KMS-11 (cell line): ENCODE measurements at regions not wholly inside any gene's neighbourhood (a gene's known extent, or its start where the extent isn't known, plus 50 kb on each side); places are given as distances from the start of the nearest gene placed in this dataset.

Source experiments
- H2AFZ ChIP-seq: fragments of 200-600 bp; sonication (generic); 2 replicates; pipeline ENCODE4 v1.6.1; 2016; ENCODE audit warnings: antibody characterized with exemption, mixed run types, low read depth
- H3K27ac ChIP-seq: fragments of 200-600 bp; sonication (generic); 2 replicates; pipeline ENCODE4 v1.6.1; 2016; ENCODE audit warnings: mild to moderate bottlenecking, mixed run types
- H3K27me3 ChIP-seq: fragments of 200-600 bp; sonication (generic); 2 replicates; pipeline ENCODE4 v1.6.1; 2017; ENCODE audit warnings: mild to moderate bottlenecking, low read depth, mixed run types, moderate library complexity; ENCODE audit not compliant: insufficient read depth
- H3K36me3 ChIP-seq: fragments of 200-600 bp; sonication (generic); 2 replicates; pipeline ENCODE4 v1.6.1; 2017; ENCODE audit warnings: mild to moderate bottlenecking, mixed run types; ENCODE audit not compliant: insufficient read depth
- H3K4me1 ChIP-seq: fragments of 200-600 bp; sonication (generic); 2 replicates; pipeline ENCODE4 v1.6.1; 2016; ENCODE audit warnings: mild to moderate bottlenecking, low read depth, mixed run types; ENCODE audit not compliant: poor library complexity, severe bottlenecking
- H3K4me2 ChIP-seq: fragments of 200-600 bp; sonication (generic); 2 replicates; pipeline ENCODE4 v1.7.0; 2016; ENCODE audit warnings: mild to moderate bottlenecking, mixed run types
- H3K4me3 ChIP-seq: fragments of 200-600 bp; sonication (generic); IDR thresholded peaks from 2 replicates; pipeline ENCODE4 v1.6.1; 2017; ENCODE audit warnings: low read depth, low read length, mixed read lengths; ENCODE audit not compliant: insufficient read depth
- H3K79me2 ChIP-seq: fragments of 200-600 bp; sonication (generic); 2 replicates; pipeline ENCODE4 v1.6.1; 2016; ENCODE audit warnings: low read depth, mixed run types; ENCODE audit not compliant: insufficient read depth
- H3K9ac ChIP-seq: fragments of 200-600 bp; sonication (generic); 2 replicates; pipeline ENCODE4 v1.6.1; 2016; ENCODE audit warnings: mild to moderate bottlenecking, mixed run types
- H4K20me1 ChIP-seq: fragments of 200-600 bp; sonication (generic); 2 replicates; pipeline ENCODE4 v1.6.1; 2016; ENCODE audit warnings: mild to moderate bottlenecking, mixed run types; ENCODE audit not compliant: insufficient read depth
- CTCF ChIP-seq: fragments of 200-600 bp; sonication (generic); conservative IDR thresholded peaks from 2 replicates; pipeline ENCODE4 v1.6.1; 2017; ENCODE audit warnings: low read depth, mild to moderate bottlenecking, antibody characterized with exemption, low read length, moderate library complexity, mixed read lengths

- Histone ChIP-seq H2AFZ (no peak overlapping the region), H3K27me3 (no peaks in the 10 kb centered on the region), H3K36me3 (no peaks in the 10 kb centered on the region), H3K4me1 (no peaks in the 10 kb centered on the region), H3K27ac (no peak overlapping the region), H3K4me3 (no peak overlapping the region), H3K4me2 (no peak overlapping the region), H3K79me2 (no peaks in the 10 kb centered on the region), H3K9ac (no peak overlapping the region), H4K20me1 (no peaks in the 10 kb centered on the region)
- no peak for TF ChIP-seq CTCF
Observed at GRCh38 chr15:46077220-46077619, 442.4 kb downstream of the SQOR start.

- no peak for TF ChIP-seq CTCF
- Histone ChIP-seq H3K9ac (no peak overlapping the region), H3K4me3 (no peak overlapping the region), H3K4me1 (no peaks in the 10 kb centered on the region), H3K27ac (no peak overlapping the region), H3K79me2 (no peaks in the 10 kb centered on the region), H4K20me1 (no peaks in the 10 kb centered on the region), H3K36me3 (no peaks in the 10 kb centered on the region), H3K4me2 (no peak overlapping the region), H3K27me3 (no peaks in the 10 kb centered on the region), H2AFZ (no peak overlapping the region)
Observed at GRCh38 chr15:46079046-46079445, 444.2 kb downstream of the SQOR start.

GRCh38 chr15:46080016-46080415, 445.2 kb downstream of the SQOR start:
- H3K4me2 ChIP-seq = no peak overlapping the region
- H3K79me2 ChIP-seq = no peaks in the 10 kb centered on the region
- H3K36me3 ChIP-seq = no peaks in the 10 kb centered on the region
- H4K20me1 ChIP-seq = no peaks in the 10 kb centered on the region
- no peak overlapping the region for H3K9ac ChIP-seq
- H3K4me3 ChIP-seq = no peak overlapping the region
- no peak for TF ChIP-seq CTCF
- no peaks in the 10 kb centered on the region for H3K4me1 ChIP-seq
- H2AFZ ChIP-seq = no peak overlapping the region
- H3K27ac ChIP-seq = no peak overlapping the region
- no peaks in the 10 kb centered on the region for H3K27me3 ChIP-seq

- Histone ChIP-seq H3K4me1 (no peaks in the 10 kb centered on the region), H3K4me2 (no peak overlapping the region), H3K79me2 (no peaks in the 10 kb centered on the region), H3K27ac (no peak overlapping the region), H4K20me1 (no peaks in the 10 kb centered on the region), H2AFZ (no peak overlapping the region), H3K9ac (no peak overlapping the region), H3K27me3 (no peaks in the 10 kb centered on the region), H3K36me3 (no peaks in the 10 kb centered on the region), H3K4me3 (no peak overlapping the region)
- TF ChIP-seq CTCF = no peak
Observed at GRCh38 chr15:46088486-46089445, 453.9 kb downstream of the SQOR start.
